ENCODE measurements at regions not wholly inside any gene's neighbourhood (a gene's known extent, or its start where the extent isn't known, plus 50 kb on each side); places are given as distances from the start of the nearest gene placed in this dataset.

DNA sequence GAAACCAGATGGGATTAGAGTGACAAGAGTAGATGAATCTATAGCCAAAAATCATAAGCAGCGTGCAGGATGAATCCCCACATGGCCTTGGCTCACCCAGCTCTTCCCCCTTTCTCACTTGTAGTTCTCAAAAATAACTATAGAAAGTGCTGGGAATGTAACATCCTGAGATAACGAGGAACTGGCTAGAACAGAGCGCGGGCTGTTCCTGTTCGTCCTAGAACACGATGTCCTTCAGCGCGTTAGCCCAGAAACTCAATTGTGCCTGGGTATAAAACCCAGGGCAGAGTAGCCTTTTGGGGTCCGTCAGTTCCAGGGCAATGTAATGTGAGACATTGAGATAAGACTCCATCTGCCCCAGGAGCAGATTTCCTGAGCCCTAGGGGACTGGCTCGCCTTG, 326.2 kb downstream of the TSHZ3 start:
- H2AFZ ChIP-seq (ENCODE audit: low read length): no peak overlapping the region
- DNase-seq (ENCODE audit: insufficient read length, low spot score, missing footprints): no peak
- no peak for TF ChIP-seq CTCF (IDR thresholded peaks at IDR 0.05; ENCODE audit: extremely low read depth, low read depth, low read length)

GRCh38 chr19:31018936-31019335, 330.3 kb downstream of the TSHZ3 start:
- no peak for DNase-seq (ENCODE audit: insufficient read length, low spot score, missing footprints)
- TF ChIP-seq CTCF (IDR thresholded peaks at IDR 0.05; ENCODE audit: extremely low read depth, low read depth, low read length): no peak
- H3K27me3 ChIP-seq (ENCODE audit: insufficient read depth, low read length): no peaks in the 10 kb centered on the region

More for the DNA sequence above, 326.2 kb downstream of the TSHZ3 start:
- Histone ChIP-seq H3K36me3 (ENCODE audit: insufficient read depth, low read length) (no peaks in the 10 kb centered on the region), H3K27ac (ENCODE audit: low read depth, low read length) (no peak overlapping the region), H3K4me1 (ENCODE audit: insufficient read depth, low read length) (no peaks in the 10 kb centered on the region), H3K9me3 (ENCODE audit: low read depth, low read length) (no peaks in the 10 kb centered on the region), H3K4me2 (ENCODE audit: insufficient read depth, low read length) (no peak overlapping the region), H3K79me2 (ENCODE audit: insufficient read depth, low read length) (no peaks in the 10 kb centered on the region), H3K27me3 (ENCODE audit: insufficient read depth, low read length) (no peaks in the 10 kb centered on the region), H4K20me1 (ENCODE audit: insufficient read depth, low read length) (no peaks in the 10 kb centered on the region), H3K4me3 (ENCODE audit: insufficient read depth, low read length) (no peak overlapping the region)

GRCh38 chr19:31015778-31016177, 333.5 kb downstream of the TSHZ3 start:
- Histone ChIP-seq H4K20me1 (ENCODE audit: insufficient read depth, low read length) (no peaks in the 10 kb centered on the region), H3K79me2 (ENCODE audit: insufficient read depth, low read length) (no peaks in the 10 kb centered on the region), H2AFZ (ENCODE audit: low read length) (no peak overlapping the region)

More at GRCh38 chr19:31018936-31019335, 330.3 kb downstream of the TSHZ3 start:
- no peaks in the 10 kb centered on the region for H3K4me1 ChIP-seq (ENCODE audit: insufficient read depth, low read length)
- H3K36me3 ChIP-seq (ENCODE audit: insufficient read depth, low read length): no peaks in the 10 kb centered on the region
- H3K9me3 ChIP-seq (ENCODE audit: low read depth, low read length): no peaks in the 10 kb centered on the region
- H3K4me2 ChIP-seq (ENCODE audit: insufficient read depth, low read length): no peak overlapping the region
- no peak overlapping the region for H3K4me3 ChIP-seq (ENCODE audit: insufficient read depth, low read length)
- no peak overlapping the region for H3K27ac ChIP-seq (ENCODE audit: low read depth, low read length)
- H3K79me2 ChIP-seq (ENCODE audit: insufficient read depth, low read length): no peaks in the 10 kb centered on the region
- H4K20me1 ChIP-seq (ENCODE audit: insufficient read depth, low read length): no peaks in the 10 kb centered on the region
- no peak overlapping the region for H2AFZ ChIP-seq (ENCODE audit: low read length)

DNA sequence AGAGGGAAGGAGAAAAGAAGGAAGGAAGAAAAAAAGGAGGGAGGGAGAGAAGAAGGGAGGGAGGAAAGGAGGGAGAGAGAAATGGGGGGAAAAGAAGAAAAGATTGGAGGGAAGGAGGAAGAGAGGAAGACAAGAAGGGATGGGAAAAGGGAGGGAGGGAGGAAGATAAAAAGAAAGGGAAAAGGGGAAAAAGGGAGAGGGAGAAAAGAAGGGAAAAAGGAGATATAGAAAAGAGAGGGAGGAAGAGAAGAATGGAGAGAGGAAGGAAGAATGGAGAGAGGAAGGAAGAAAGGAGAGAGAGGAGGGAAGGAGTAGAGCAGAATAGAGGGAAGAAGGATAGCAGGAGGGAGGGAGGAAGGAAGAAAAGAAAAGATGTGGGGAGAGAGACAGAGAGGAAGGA, 334.6 kb downstream of the TSHZ3 start:
- no peaks in the 10 kb centered on the region for H3K9me3 ChIP-seq (ENCODE audit: low read depth, low read length)
- H3K27me3 ChIP-seq (ENCODE audit: insufficient read depth, low read length): no peaks in the 10 kb centered on the region
- H3K4me3 ChIP-seq (ENCODE audit: insufficient read depth, low read length): no peak overlapping the region
- no peak overlapping the region for H3K27ac ChIP-seq (ENCODE audit: low read depth, low read length)
- H2AFZ ChIP-seq (ENCODE audit: low read length): no peak overlapping the region
- no peak for DNase-seq (ENCODE audit: insufficient read length, low spot score, missing footprints)
- H3K4me1 ChIP-seq (ENCODE audit: insufficient read depth, low read length): no peaks in the 10 kb centered on the region
- no peaks in the 10 kb centered on the region for H3K79me2 ChIP-seq (ENCODE audit: insufficient read depth, low read length)
- H3K36me3 ChIP-seq (ENCODE audit: insufficient read depth, low read length): no peaks in the 10 kb centered on the region
- H3K4me2 ChIP-seq (ENCODE audit: insufficient read depth, low read length): no peak overlapping the region
- no peaks in the 10 kb centered on the region for H4K20me1 ChIP-seq (ENCODE audit: insufficient read depth, low read length)
- no peak for TF ChIP-seq CTCF (IDR thresholded peaks at IDR 0.05; ENCODE audit: extremely low read depth, low read depth, low read length)

More at GRCh38 chr19:31015778-31016177, 333.5 kb downstream of the TSHZ3 start:
- Histone ChIP-seq H3K27ac (ENCODE audit: low read depth, low read length) (no peak overlapping the region), H3K4me1 (ENCODE audit: insufficient read depth, low read length) (no peaks in the 10 kb centered on the region), H3K36me3 (ENCODE audit: insufficient read depth, low read length) (no peaks in the 10 kb centered on the region), H3K4me2 (ENCODE audit: insufficient read depth, low read length) (no peak overlapping the region), H3K4me3 (ENCODE audit: insufficient read depth, low read length) (no peak overlapping the region), H3K27me3 (ENCODE audit: insufficient read depth, low read length) (no peaks in the 10 kb centered on the region), H3K9me3 (ENCODE audit: low read depth, low read length) (no peaks in the 10 kb centered on the region)
- TF ChIP-seq CTCF (IDR thresholded peaks at IDR 0.05; ENCODE audit: extremely low read depth, low read depth, low read length): no peak
- DNase-seq (ENCODE audit: insufficient read length, low spot score, missing footprints): no peak
